HCEC 1CT (cell line): ENCODE measurements at regions not wholly inside any gene's neighbourhood (a gene's known extent, or its start where the extent isn't known, plus 50 kb on each side); places are given as distances from the start of the nearest gene placed in this dataset.

Experiments
- DNase-seq: peaks from one replicate; pipeline ENCODE4 v3.0.0-alpha.2; 2017

DNA sequence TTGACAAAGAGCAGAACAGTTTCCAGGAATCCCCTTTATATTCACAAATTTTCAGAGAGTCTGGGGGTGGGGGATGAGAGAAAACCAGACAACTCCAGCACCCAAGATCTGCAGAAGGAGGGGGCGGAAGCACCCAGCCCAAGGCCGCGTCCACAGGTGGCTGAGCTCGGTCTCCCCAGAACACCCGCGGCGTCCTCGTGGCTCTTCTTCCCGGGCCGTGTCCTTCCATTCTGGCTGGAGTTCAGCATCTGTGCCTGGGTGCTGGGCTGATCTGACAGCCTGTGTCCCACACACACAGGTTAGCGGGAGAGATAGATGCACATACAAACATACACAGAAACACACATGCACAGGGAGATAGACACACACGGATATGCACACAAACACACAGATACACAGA, 455.8 kb upstream of the SALL3 start:
- DNase-seq, result no peak

DNA sequence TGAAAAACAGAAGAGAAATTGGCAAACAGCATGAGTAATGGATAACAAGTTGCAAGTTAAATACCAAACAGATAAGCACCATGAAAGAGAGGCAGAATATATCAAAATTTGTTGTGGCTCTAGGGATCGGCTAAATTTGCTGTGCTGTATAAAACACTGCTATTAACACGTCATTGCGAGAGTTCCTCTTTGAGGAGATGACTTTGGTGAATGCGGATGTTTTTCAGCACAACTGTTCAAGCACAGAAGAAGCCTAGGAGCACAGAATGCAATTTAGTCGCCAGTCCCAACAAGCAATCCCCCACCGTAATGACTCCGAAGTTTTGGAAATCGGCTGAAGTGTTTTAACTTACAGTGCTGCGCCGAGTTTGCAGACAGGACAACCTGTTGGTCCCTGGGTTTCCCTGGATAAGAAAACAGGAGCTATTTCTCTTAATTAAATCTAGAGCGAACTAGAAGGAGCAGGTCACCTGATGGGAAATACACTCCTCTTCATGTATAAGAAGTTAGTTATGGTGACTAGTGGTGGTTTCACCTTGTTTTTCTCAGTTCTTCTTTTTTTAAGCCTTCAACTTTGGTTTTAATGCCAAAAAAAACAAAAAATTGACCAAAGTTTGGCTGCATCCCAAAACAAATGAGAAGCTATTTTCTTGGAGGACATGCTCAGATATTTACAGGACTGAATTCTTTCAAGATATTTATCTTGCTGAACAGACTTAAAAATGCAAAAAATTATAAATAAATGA, 454.1 kb upstream of the SALL3 start:
- DNase-seq, result no peak

DNA sequence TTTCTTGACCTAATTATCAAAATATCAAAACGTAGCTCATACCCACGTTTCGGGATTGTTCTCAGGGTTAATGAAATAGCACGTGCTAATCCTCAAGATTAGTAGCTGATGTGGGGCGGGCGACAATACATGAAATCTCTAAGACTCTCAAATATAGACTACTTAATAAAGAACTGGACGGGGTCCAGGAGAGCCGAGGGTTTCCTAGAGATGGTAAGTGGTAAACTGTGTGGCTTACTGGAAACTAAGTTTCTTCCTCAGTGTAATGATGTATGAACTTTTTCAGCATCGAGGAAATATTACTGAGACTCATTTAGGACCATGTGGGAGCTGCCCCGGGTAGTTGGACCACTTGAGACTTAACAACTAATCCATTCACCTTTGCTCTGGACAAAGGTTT, 453.3 kb upstream of the SALL3 start:
- DNase-seq, result no peak

DNA sequence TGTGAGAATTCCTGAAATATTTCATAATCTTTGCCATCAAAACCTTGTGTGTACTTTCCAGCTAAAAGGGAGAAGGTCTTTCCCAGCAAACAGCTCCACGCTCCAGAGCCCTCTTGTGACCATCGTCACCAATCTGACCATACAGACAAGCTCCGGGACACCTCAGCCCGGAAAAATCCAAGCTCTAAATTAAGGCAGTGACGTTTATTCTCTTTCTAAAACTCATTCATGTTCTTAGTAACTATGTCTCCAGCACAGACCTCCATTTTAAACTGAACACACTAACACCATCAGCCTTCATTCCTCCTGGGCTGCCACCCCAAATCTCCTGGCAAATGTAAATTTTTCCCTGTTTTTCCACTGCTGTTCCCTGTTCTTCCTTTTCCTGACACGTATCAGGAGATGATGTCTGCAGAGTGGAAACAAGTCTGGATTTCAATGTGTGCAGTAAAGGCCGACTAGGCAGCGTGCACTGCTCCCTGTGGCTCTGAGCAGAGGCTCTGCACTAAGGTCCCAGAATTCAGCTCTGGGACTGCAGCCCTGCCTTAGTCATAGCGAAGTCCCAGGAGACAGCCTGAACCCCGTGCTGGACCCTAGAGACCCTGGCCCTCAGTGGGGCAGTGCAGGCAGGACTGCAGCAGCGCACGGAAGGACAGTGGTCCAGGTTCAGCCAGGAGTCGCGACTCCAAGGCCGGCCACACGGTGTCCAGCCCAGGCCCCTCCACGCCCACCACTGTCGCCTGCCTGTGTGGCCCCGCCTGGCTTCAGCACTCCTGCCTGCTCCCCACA, 452.5 kb upstream of the SALL3 start:
- no peak for DNase-seq

DNA sequence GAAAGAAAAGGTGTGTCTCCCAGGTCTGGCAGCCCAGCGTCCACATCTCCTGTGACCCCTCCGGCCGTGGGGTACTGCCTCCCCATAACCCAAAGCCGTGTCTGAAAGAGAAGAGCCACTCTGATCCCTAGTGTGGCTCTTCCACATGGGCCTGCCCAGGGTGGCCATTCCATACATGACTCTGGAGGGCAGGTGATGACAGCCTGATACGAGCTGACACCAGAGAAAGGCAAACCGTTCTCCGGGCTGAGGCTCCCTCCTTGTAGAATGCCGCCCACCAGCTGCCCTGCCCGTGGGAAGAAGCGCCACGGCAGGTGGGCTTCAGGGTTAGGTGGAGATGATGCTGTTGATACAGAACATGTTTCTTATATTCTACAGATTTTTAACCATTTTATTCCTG, 451.6 kb upstream of the SALL3 start:
- DNase-seq, result no peak

DNA sequence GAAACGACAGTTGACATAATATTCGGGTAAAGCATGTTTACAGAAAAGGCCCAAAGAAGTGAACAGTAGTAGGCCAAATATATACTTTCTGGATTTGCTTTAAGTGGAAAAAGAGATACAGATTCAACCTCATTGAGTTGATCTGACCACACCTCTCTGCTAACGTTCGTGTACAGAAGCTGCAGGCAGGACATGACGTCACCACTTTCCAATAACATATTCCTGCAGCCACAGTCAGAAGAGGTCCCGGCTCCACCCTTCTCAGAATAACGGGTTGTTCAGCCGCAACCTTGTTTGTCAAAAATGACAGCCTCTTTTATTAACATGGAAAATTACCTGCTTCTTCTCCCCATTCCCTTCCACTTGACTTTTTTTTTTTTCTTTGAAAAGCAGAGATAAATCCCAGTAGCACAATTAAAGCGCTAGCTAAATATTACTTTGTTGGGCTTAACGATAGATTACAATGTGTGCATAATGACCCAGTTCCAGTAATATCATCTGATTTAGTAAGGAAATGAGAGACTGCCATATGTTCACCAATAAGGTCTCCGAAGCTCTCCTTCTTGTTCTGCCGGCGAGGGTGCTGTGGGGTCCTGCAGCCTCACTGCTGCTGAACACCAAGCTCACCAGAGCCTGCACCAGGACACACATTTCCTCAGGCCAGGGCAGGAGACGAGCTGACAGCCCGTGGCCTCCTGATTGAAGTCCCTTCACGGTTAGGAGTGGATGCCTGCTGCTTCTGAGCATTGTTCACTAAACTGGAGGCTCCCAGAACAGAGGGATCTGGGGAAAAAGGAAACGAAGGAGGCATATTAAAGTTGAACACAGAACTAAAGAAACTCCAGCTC, 451.0 kb upstream of the SALL3 start:
- no peak for DNase-seq

DNA sequence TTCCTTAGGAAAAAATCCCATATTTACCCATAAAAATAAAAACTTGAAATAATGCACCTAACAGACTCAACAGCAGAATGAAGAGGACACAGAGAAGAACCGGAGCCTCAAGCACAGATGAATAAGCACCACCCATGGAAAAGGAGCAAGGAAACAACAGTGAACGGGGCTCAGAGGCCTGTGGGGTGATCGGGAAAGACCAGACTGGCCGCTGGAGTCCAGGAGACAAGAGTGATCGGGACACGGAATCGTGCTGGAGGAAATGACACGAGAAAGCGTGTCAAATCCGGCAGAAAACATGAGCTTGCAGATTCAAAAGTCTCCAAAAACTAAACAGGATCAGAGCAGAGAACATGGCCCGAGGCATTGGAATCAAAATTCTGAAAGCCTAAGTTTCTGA, 448.0 kb upstream of the SALL3 start:
- DNase-seq, result no peak

DNA sequence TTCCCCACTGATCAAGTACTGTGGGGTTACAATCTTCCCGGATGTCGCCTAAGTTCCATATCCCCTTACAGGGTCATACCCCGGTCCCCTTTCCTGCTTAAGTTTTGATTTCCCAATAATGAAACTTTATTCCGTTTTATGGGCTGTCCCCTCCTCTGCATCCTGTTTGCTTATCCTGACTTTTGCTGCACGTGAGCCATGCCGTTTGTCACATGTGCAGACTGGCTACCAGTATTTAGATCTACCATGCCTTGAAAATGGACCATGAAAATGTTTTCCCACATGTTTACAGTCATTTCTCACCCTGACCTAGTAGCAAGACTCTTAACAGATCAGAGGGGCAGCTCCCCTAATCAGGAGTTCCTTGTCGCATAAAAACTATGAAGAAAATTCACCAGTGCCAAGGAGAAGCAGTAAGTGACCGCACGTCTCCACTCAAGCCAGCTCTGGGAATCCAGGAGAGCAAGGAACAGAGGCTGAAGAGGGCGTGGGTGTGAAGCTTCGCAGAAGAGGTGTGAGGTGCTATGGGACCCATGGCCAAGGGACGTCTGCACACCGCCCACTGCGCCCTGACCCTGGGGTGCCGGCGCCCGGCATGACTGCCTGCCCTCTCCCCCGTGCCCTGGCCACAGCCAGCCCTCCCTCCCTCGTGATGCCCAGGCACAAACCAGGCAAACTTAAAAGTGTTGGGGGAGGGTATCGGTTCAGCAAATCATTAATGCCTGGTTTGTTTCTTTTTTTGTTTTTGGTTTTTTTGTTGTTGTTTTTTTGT, 440.8 kb upstream of the SALL3 start:
- DNase-seq, result no peak

DNA sequence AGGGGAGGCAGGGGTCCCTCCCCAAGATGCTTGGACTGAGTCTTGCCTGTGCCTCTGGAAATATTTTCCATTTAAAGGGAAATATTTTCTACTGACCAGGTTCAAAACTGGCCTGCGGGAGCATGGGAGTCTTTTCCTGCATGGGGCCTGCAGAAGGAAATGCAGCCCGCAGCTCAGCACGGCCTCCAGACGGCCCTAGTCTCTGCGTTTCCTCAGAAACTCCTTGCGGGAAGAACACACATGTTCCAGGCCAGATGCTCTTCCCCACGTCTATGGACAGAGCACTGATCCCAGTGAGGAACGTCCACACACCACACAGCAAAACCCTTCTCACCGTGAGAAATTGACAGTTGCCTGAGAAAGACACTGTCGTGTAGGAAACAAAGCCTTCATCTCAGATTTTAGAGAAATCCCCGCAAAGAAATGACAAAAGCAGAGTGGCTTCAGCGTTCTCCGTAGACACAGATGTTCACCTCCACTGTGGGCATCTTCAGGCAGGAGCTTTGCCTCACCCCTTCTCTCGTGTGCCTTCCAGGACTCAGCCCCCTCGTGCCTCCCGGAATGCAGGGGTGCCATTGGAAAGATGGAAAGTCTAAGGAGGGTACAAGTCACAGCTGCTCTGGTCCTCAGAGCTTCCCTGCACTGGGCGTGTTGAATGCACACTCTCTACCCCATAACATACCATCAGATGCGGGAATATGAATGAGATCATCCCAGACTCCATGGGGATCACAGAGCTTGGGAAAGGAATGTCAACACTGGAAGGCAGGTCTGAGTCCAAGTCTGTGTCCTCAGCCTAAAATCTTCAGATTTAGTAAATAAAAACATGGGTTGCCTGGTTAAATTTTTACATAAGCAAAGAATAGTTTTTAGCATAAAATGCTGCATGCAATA, 438.7 kb upstream of the SALL3 start:
- no peak for DNase-seq

DNA sequence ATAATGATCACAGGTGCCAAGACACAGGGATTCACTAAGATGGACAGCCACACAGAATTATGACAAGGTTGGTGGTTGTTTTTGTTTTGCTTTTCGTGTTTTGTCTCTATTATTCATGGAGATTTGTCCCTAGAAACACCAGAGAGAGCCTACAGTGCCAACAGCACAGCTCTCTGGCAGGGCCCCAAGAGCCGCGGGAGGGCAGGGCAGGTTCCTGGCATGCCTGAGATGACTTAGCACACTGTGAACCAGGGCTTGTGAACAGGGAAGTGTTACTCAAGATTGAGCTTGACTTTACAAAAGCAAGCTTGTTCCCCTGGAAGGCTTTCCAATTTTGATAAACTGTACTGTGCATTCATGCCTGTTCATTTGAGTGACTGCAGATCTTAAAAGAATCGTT, 437.4 kb upstream of the SALL3 start:
- no peak for DNase-seq

DNA sequence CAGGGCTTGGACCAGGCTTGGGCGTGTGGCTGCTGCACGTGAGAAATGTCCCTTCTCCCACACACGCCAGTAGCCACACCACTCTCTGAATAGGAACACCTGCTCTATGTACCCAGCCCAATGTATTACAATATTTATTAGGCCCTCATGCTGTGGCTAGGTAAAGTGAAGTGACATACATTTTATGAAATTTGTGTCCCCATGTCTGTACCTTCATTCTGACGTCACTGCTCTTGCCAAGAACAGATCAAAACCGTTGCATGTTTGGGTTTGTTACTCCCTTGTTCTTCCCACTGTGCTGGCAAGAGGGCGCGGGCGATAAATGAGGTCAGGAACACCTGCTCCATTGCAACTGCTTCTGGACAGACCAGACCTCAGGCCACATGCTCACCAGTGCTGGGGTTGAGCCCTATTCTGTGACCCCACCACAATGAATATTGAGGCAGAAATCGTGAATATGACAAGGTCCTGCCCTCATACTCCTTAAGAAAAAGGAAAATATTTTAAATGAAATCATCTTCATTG, 436.4 kb upstream of the SALL3 start:
- no peak for DNase-seq

DNA sequence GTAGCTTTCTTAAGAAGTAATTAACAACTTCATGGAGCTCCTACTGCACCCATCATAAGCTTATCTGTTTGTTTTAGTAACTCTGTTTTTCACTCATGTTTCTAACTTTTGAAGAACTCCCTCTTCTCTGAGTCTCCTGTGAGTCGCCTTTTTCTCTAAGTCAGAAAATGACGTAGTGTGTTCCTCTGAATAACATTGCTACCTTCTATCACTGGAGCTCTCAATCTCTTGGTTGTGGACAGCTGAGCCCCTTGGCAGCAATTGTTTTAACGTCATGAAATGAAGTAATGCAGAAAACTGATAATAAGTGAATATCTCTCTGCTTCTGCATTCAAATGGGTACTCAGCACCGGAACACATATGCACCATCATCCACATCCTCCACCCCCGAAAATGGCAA, 433.3 kb upstream of the SALL3 start:
- no peak for DNase-seq

DNA sequence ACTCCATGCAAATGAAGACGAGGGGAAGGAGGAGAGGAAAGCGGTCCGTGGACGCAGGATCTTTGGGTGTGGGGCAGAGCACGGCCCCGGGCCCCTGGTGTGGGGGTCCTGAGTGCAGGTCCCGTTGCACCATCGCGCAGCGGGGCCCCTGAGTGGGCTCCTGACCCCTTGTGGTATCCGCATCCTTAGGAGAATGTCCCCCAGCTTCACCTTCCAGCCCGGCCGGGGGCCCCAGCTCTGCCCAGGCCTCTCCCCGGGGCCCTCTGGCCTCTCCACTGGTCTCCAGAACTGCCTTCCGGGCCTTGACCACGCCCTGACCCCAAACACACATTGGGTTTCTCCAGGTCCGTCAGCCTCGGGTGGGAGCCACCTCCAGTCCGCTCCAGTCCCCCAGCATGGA, 431.8 kb upstream of the SALL3 start:
- no peak for DNase-seq

DNA sequence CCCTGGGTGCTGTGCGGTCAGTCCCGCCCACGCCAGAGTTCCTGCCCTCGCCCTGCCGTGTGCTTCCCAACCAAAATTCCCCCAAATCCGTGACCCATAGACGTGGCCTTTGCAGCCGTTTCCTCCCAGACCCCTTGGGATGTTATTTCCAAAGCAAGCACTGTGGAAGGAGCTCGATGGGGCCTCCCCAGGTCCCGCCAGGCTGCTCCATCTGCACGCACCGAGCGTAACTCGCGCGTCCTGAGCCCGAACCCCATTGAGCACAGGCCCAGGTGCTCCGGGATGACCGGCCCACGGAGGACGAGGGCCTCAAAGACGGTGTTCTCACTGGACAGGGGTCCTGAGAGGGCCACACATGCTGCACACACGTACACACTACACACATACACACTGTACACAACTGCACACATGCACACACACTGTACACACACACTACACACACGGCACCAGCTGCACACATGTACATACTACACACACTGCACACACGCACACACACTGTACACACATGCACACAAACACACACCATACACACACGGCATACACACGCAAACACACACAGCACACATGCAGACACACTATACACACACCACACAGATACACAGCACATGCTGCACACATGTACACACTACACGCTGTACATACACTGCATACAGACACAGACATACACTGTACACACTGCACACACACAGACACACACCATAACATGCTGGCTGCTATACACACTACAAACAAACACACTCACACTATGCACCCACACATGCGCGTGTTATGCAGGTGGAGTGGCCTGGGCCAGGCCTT, 431.2 kb upstream of the SALL3 start:
- DNase-seq, result no peak

DNA sequence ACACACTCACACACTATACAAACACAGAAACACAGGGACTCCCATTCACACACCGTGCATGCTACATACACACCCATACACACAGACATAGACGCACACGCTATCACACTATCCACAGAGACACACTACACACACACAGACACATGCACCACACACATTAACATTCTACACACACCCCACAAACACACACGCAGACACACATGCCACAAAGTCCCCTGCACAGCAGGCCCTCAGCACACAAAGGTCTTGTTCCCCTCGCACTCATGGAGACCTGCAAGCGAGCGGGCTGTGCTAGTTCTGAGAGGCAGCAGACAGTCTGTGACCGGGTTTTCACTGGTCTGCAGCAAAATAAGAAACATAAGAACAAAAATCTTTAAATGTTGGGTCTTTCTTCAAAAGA, 429.6 kb upstream of the SALL3 start:
- no peak for DNase-seq

DNA sequence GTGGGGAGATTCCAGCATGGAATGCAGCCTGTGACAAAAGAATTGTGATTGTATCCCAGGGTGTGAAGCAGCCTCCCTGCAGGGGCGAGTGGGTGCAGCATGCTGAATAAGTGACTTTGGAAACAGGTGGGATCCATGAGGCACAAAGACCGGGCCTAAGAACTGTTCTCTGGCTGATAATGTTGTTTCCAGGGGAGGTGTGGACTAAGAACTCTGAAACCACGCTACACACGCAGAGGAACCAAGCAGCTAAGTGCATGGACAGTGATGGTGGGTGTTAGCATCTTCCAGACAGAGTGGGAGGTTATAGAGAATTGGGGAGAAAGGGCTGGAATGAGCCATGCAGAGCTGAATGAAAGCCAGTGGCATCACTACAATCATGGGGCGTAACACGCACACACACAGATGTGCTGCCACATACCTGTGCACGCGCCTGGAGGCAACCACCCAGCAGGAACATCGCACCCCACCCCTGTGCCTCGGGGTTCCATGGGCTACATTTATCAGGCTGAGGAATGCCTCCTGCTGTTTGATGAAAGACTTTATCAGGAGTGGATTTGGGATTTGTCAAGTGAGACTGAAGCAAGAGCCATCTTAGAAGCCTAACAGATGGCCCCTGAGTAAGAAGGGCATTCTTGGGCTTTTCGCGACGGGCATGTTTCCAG, 424.5 kb upstream of the SALL3 start:
- DNase-seq, result no peak

DNA sequence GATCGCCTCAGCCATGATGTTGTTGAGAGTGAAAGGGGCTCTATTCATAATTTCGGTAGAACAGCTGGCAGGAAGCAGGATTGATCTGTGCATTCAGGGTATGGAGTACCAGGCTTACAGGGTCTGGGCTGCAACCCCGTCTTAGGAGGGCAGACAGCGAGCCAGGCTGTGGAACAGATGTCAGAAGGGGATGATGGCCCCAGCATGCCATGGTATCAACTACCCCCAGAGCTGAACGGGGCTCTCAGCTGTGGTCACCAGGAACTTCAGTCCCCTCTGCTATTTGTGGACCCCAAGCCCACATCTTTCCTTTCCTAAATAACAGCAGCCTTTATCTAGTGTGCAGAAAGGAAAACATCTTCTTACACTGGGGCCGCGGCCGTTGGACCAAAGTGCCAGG, 422.2 kb upstream of the SALL3 start:
- DNase-seq, result no peak

DNA sequence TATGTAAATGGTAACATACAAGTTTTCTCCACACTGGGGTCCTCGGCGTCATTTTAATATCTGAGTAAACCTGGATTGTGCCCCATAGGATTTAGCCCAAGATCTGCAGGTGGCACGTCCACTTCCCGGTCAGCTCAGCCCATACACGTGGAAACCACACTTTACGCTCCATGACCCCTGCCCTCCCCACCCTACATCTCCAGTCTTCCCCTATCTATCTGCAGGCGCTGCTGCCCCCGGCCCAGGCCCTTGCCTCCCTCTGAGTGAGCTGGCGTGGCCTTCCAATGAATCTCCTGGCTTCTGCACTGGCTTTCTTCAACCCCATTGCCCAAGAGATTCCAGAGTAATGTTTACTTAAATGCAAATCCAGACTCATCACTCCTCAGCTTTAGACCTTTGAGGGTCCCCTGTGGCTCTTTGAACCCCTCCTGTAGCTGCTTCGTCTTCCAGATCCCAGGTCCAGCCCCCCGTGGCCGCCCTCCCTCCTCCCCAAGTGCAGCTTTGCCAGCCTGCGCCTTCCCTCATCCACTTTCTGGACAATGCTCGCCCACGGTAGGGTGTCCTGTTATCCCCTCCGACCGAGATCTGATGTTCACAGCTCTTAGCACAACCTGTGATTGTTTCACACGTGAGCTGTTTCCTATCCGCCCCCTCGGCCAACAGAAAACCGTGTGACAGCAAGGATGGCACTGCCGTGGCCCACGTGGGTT, 421.4 kb upstream of the SALL3 start:
- DNase-seq, result no peak

DNA sequence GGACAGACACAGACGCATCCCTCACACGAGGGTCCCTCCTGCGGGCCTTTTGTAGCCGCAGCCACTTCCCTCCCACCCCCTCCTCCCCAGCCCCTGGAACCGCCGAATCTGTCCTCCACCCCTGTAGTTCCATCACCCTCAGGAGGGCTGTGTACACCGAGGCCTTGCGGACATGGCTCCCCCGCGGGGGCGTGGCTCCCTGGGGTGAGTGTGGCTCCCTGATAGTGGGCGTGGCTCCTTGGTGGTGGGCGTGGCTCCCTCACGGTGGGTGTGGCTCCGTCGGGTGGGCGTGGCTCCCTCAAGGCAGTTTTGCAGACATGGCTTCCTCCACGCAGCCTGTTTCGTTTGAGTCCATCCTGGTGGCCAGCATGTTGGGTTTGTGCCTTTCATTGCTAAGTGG, 420.7 kb upstream of the SALL3 start:
- DNase-seq, result no peak

DNA sequence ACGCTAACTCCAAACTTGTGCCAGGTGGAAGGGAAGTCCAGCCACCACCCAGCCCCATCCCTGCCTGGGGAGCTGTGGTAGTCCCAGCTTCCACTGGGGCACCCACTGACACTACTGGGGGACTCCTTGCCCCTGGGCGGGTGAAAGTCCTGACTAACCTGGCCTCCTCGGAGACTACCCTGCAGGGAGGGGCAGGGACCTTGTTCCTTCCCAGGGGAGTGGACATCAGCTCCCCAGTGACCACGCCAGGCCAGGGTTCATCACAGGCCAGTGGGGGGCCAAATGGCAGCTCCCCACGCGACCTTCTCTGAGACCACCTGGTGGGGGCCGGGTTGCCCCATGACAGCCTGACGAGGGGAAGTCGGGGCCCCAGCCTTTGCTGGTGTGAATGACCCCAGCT, 420.0 kb upstream of the SALL3 start:
- no peak for DNase-seq
